HCT116 (cell line): ENCODE measurements at regions not wholly inside any gene's neighbourhood (a gene's known extent, or its start where the extent isn't known, plus 50 kb on each side); places are given as distances from the start of the nearest gene placed in this dataset.

ENCODE experiments used
- ATAC-seq: fragments of 200-7000 bp; cut with Tn5 transposase; 2 replicates; pipeline ENCODE4 v1.9.1; 2020; ENCODE audit warnings: mild to moderate bottlenecking, moderate library complexity
- BruUV-seq: library from RNA; stranded (reverse); fragments of 400-500 nt; replicated peaks from 2 replicates; lab custom pipeline; 2021; lab: Mats Ljungman, UMichigan
- CTCF ChIA-PET: fragments of 300-600 bp; sonication (Branson Sonifier 250); formaldehyde crosslinking; loops from one replicate; lab custom pipeline; 2021; ENCODE audit warnings: antibody characterized with exemption; lab: Charles Lee
- POLR2A ChIA-PET: fragments of 300-600, 350-600 bp; sonication (Branson Sonifier 250); formaldehyde crosslinking; loops from one replicate; lab custom pipeline; 2021; ENCODE audit warnings: antibody characterized with exemption; lab: Charles Lee
- RAD21 ChIA-PET, 2 experiments: fragments of 300-600 bp; sonication (Branson Sonifier 250); formaldehyde crosslinking; loops; one replicate each; lab custom pipeline; 2023; ENCODE audit warnings: low total read pairs in 2 of 2; ENCODE audit not compliant: uncharacterized antibody in 2 of 2, unreplicated experiment in 2 of 2, low non-redundant PET in 1 of 2; lab: Charles Lee
- DNase-seq: peaks from one replicate; pipeline ENCODE4 v3.0.0-alpha.2; 2010; ENCODE audit warnings: low read depth, low spot score
- H2AFZ ChIP-seq: fragments of 200-600 bp; shearing (Covaris generic), sonication (generic); 2 replicates; pipeline ENCODE4 v1.6.1; 2017; ENCODE audit warnings: low read depth, mixed run types, mixed read lengths, antibody characterized with exemption, low read length; ENCODE audit not compliant: poor library complexity, severe bottlenecking
- H3K27ac ChIP-seq: 2 replicates; pipeline ENCODE4 v1.5.1; 2012; ENCODE audit warnings: low read depth, low read length
- H3K27me3 ChIP-seq: fragments of 200-600 bp; sonication (generic); 2 replicates; pipeline ENCODE4 v1.6.1; 2016; ENCODE audit warnings: mixed run types, low read length, mixed read lengths; ENCODE audit not compliant: insufficient read depth
- H3K36me3 ChIP-seq, 2 experiments: fragments of 200-500 bp in 1 of 2; fragments of 200-600 bp in 1 of 2; sonication (Bioruptor generic) in 1 of 2; sonication (generic) in 1 of 2; 2 replicates each; pipeline versions ENCODE4 v1.5.1 to v1.6.1; 2014 to 2016; ENCODE audit warnings: low read length in 2 of 2, inconsistent platforms in 1 of 2, mixed read lengths in 1 of 2, mixed run types in 1 of 2; ENCODE audit not compliant: insufficient read depth in 2 of 2, control insufficient read depth in 1 of 2
- H3K4me1 ChIP-seq, 2 experiments: fragments of 200-600 bp in 1 of 2; sonication (generic) in 1 of 2; 2 replicates each; pipeline versions ENCODE4 v1.5.1 to v1.6.1; 2012 to 2017; ENCODE audit warnings: low read length in 2 of 2, inconsistent platforms in 1 of 2, mild to moderate bottlenecking in 1 of 2, mixed read lengths in 1 of 2, mixed run types in 1 of 2, moderate library complexity in 1 of 2; ENCODE audit not compliant: insufficient read depth in 2 of 2, control insufficient read depth in 1 of 2
- H3K4me2 ChIP-seq: fragments of 200-600 bp; sonication (generic); 2 replicates; pipeline ENCODE4 v1.6.1; 2017; ENCODE audit warnings: mixed run types, low read length, mixed read lengths
- H3K4me3 ChIP-seq, 2 experiments: fragments of 200-600 bp in 1 of 2; sonication (generic) in 1 of 2; replicated peaks in 1 of 2; 2 replicates each; pipeline ENCODE4 v1.5.1; 2011 to 2016; ENCODE audit warnings: low read length in 2 of 2, control low read depth in 1 of 2, low read depth in 1 of 2, mild to moderate bottlenecking in 1 of 2, mixed read lengths in 1 of 2, mixed run types in 1 of 2
- H3K79me2 ChIP-seq: fragments of 200-600 bp; sonication (generic); 2 replicates; pipeline ENCODE4 v1.6.1; 2017; ENCODE audit warnings: mild to moderate bottlenecking, mixed run types, low read length, moderate library complexity, mixed read lengths; ENCODE audit not compliant: insufficient read depth
- H3K9ac ChIP-seq: fragments of 200-600 bp; sonication (generic); 2 replicates; pipeline ENCODE4 v1.6.1; 2016; ENCODE audit warnings: low read length, mixed read lengths
- H3K9me2 ChIP-seq: fragments of 200-600 bp; sonication (generic), shearing (Covaris generic); 2 replicates; pipeline ENCODE4 v1.6.1; 2017; ENCODE audit warnings: mixed run types, mild to moderate bottlenecking, moderate library complexity; ENCODE audit not compliant: insufficient read depth
- H3K9me3 ChIP-seq, 2 experiments: fragments of 200-500 bp in 1 of 2; fragments of 200-600 bp in 1 of 2; sonication (Bioruptor generic) in 1 of 2; sonication (generic) in 1 of 2; 2 replicates each; pipeline ENCODE4 v1.6.1; 2014 to 2017; ENCODE audit warnings: low read length in 2 of 2, mixed read lengths in 2 of 2, inconsistent platforms in 1 of 2, low read depth in 1 of 2, mild to moderate bottlenecking in 1 of 2, mixed run types in 1 of 2, moderate library complexity in 1 of 2; ENCODE audit not compliant: control insufficient read depth in 1 of 2, insufficient read depth in 1 of 2
- H4K20me1 ChIP-seq: fragments of 200-600 bp; sonication (generic), shearing (Covaris generic); 2 replicates; pipeline ENCODE4 v1.6.1; 2017; ENCODE audit warnings: mixed run types, mild to moderate bottlenecking, moderate library complexity; ENCODE audit not compliant: insufficient read depth
- CBX3 ChIP-seq: IDR thresholded peaks from 2 replicates; pipeline ENCODE4 v1.6.1; 2012; ENCODE audit warnings: low read depth
- CTCF ChIP-seq, 3 experiments: fragments of 200-600 bp in 1 of 3; sonication (generic) in 1 of 3; IDR thresholded peaks in 2 of 3; conservative IDR thresholded peaks in 1 of 3; 2 replicates each; pipeline ENCODE4 v1.5.1; 2012 to 2017; ENCODE audit warnings: low read depth in 2 of 3, low read length in 2 of 3, antibody characterized with exemption in 1 of 3, borderline replicate concordance in 1 of 3, control low read depth in 1 of 3, mild to moderate bottlenecking in 1 of 3, mixed read lengths in 1 of 3, mixed run types in 1 of 3, moderate library complexity in 1 of 3; ENCODE audit not compliant: insufficient read depth in 1 of 3
- ELF1 ChIP-seq: IDR thresholded peaks from 2 replicates; pipeline ENCODE4 v1.6.1; 2012; ENCODE audit warnings: low read depth, borderline replicate concordance
- EZH2phosphoT487 ChIP-seq: fragments of 200-600 bp; IDR thresholded peaks from 2 replicates; pipeline ENCODE4 v1.6.1; 2018; ENCODE audit warnings: antibody characterized with exemption, borderline replicate concordance
- FOSL1 ChIP-seq: IDR thresholded peaks from 2 replicates; pipeline ENCODE4 v1.6.1; 2012; ENCODE audit warnings: low read depth
- MAX ChIP-seq: IDR thresholded peaks from 2 replicates; pipeline ENCODE4 v1.6.1; 2012
- POLR2A ChIP-seq: IDR thresholded peaks from 2 replicates; pipeline ENCODE4 v1.7.0; 2011; ENCODE audit warnings: borderline replicate concordance; ENCODE audit not compliant: insufficient read depth, insufficient read length; ENCODE audit errors: extremely low read depth
- POLR2AphosphoS5 ChIP-seq: IDR thresholded peaks from 2 replicates; pipeline ENCODE4 v1.6.1; 2011; ENCODE audit warnings: mild to moderate bottlenecking, low read depth, low read length, moderate library complexity
- RAD21 ChIP-seq: IDR thresholded peaks from 2 replicates; pipeline ENCODE4 v1.6.1; 2012; ENCODE audit warnings: low read depth, mild to moderate bottlenecking
- REST ChIP-seq: IDR thresholded peaks from 2 replicates; pipeline ENCODE4 v1.6.1; 2012; ENCODE audit warnings: low read depth
- SIN3A ChIP-seq: IDR thresholded peaks from 2 replicates; pipeline ENCODE4 v1.6.1; 2012; ENCODE audit warnings: low read depth
- SP1 ChIP-seq: IDR thresholded peaks from 2 replicates; pipeline ENCODE4 v1.6.1; 2012; ENCODE audit warnings: low read depth
- SRF ChIP-seq: IDR thresholded peaks from 2 replicates; pipeline ENCODE4 v1.6.1; 2012; ENCODE audit warnings: low read depth
- YY1 ChIP-seq: IDR thresholded peaks from 2 replicates; pipeline ENCODE4 v1.6.1; 2011; ENCODE audit warnings: low read length, low read depth, moderate library complexity, mild to moderate bottlenecking; ENCODE audit not compliant: insufficient replicate concordance; ENCODE audit errors: extremely low read depth
- ZBTB33 ChIP-seq: IDR thresholded peaks from 2 replicates; pipeline ENCODE4 v1.6.1; 2011; ENCODE audit warnings: mild to moderate bottlenecking, low read length, moderate library complexity; ENCODE audit not compliant: insufficient replicate concordance; ENCODE audit errors: extremely low read depth
- ZNF274 ChIP-seq: fragments of 200-500 bp; sonication (Bioruptor generic); IDR thresholded peaks from 2 replicates; pipeline ENCODE4 v1.6.1; 2014; ENCODE audit warnings: mild to moderate bottlenecking, low read depth, low read length, inconsistent platforms
- intact Hi-C: fragments of 100-400 bp; cut with micrococcal nuclease; formaldehyde crosslinking; loops from 2 replicates; pipeline ENCODE4 v1.10.0; 2022

GRCh38 chr2:126117886-126118285 is 538.1 kb upstream of the GYPC start:
- intact Hi-C loops: no loop called here
- POLR2A ChIA-PET: no interaction called here
- no peak overlapping the region for H3K9ac ChIP-seq
- CTCF ChIA-PET: no interaction called here
- H3K36me3 ChIP-seq: no peaks in the 10 kb centered on the region
- no peaks in the 10 kb centered on the region for H3K9me2 ChIP-seq
- no peaks in the 10 kb centered on the region for H3K27me3 ChIP-seq
- H3K4me2 ChIP-seq: no peak overlapping the region
- H4K20me1 ChIP-seq: no peaks in the 10 kb centered on the region
- TF ChIP-seq FOSL1 (no peak), POLR2A (no peak), CTCF (IDR thresholded peaks at IDR 0.05 in 2 of 3, conservative IDR thresholded peaks at IDR 0.05 in 1 of 3; ENCODE audit: borderline replicate concordance in 1 of 3, insufficient read depth in 1 of 3, low read depth in 2 of 3, low read length in 2 of 3) (no peak), POLR2AphosphoS5 (no peak), SP1 (no peak), ZBTB33 (no peak), REST (no peak), ZNF274 (no peak), EZH2phosphoT487 (no peak), SIN3A (no peak), ELF1 (no peak), SRF (no peak), CBX3 (no peak), MAX (no peak), YY1 (no peak), RAD21 (no peak)
- DNase-seq (no peak), ATAC-seq (no peak)
- H3K9me3 ChIP-seq: peaks cover 4 to 28% of the 10 kb centered on the region in 2 experiments; a peak in 2 of 4 replicates
- no peak overlapping the region for H3K4me3 ChIP-seq
- RAD21 ChIA-PET: no interaction called here
- H3K27ac ChIP-seq: no peak overlapping the region
- no peak overlapping the region for H2AFZ ChIP-seq
- no peaks in the 10 kb centered on the region for H3K4me1 ChIP-seq
- BruUV-seq: no TSS peak
- H3K79me2 ChIP-seq: no peaks in the 10 kb centered on the region
